Caco-2 (cell line): ENCODE measurements at regions not wholly inside any gene's neighbourhood (a gene's known extent, or its start where the extent isn't known, plus 50 kb on each side); places are given as distances from the start of the nearest gene placed in this dataset.

Source experiments
- BruUV-seq: library from RNA; stranded (reverse); fragments of 400-500 nt; replicated peaks from 2 replicates; lab custom pipeline; 2021; lab: Mats Ljungman, UMichigan
- CTCF ChIA-PET: fragments of 300-600 bp; sonication (Branson Sonifier 250); formaldehyde crosslinking; loops from one replicate; lab custom pipeline; 2022; ENCODE audit warnings: antibody characterized with exemption; lab: Charles Lee
- POLR2A ChIA-PET: fragments of 300-600 bp; sonication (Branson Sonifier 250); formaldehyde crosslinking; loops from one replicate; lab custom pipeline; 2022; ENCODE audit warnings: antibody characterized with exemption; lab: Charles Lee
- DNase-seq, 2 experiments: peaks; one replicate each; pipeline versions ENCODE4 v3.0.0 to v3.0.0-alpha.2; 2020 to 2022
- H3K27me3 ChIP-seq: replicated peaks from 2 replicates; pipeline ENCODE4 v1.6.0; 2011; ENCODE audit warnings: low read length; ENCODE audit not compliant: control insufficient read depth, insufficient read depth
- H3K36me3 ChIP-seq: 2 replicates; pipeline ENCODE4 v1.5.1; 2011; ENCODE audit warnings: low read length; ENCODE audit not compliant: control insufficient read depth, insufficient read depth
- H3K4me1 ChIP-seq: fragments of 250-450 bp; sonication (Bioruptor Pico); 2 replicates; pipeline ENCODE4 v1.5.1; 2020; ENCODE audit warnings: mild to moderate bottlenecking
- H3K4me3 ChIP-seq: 2 replicates; pipeline ENCODE4 v1.5.1; 2011; ENCODE audit warnings: low read depth, mild to moderate bottlenecking, control low read depth, low read length
- H3K9me3 ChIP-seq: fragments of 250-450 bp; sonication (Bioruptor Pico); 2 replicates; pipeline ENCODE4 v1.5.1; 2020; ENCODE audit warnings: mild to moderate bottlenecking, moderate library complexity
- H3K27ac Mint-ChIP-seq: one replicate; pipeline ENCODE4 v1.8.0; 2022; ENCODE audit warnings: mixed read lengths; ENCODE audit not compliant: unreplicated experiment
- H3K27me3 Mint-ChIP-seq: one replicate; pipeline ENCODE4 v1.8.0; 2022; ENCODE audit warnings: mixed read lengths; ENCODE audit not compliant: insufficient read depth, unreplicated experiment
- H3K36me3 Mint-ChIP-seq: one replicate; pipeline ENCODE4 v1.8.0; 2022; ENCODE audit warnings: mild to moderate bottlenecking, mixed read lengths; ENCODE audit not compliant: insufficient read depth, unreplicated experiment
- H3K4me1 Mint-ChIP-seq: one replicate; pipeline ENCODE4 v1.8.0; 2022; ENCODE audit warnings: low read depth, mixed read lengths; ENCODE audit not compliant: unreplicated experiment
- H3K4me3 Mint-ChIP-seq: one replicate; pipeline ENCODE4 v1.8.0; 2022; ENCODE audit warnings: mild to moderate bottlenecking, moderate library complexity, mixed read lengths; ENCODE audit not compliant: unreplicated experiment
- H3K9me3 Mint-ChIP-seq: one replicate; pipeline ENCODE4 v1.8.0; 2022; ENCODE audit warnings: mixed read lengths; ENCODE audit not compliant: unreplicated experiment
- intact Hi-C: fragments of 100-400 bp; cut with micrococcal nuclease; formaldehyde crosslinking; loops from one replicate; pipeline ENCODE4 v1.10.0; 2022; ENCODE audit not compliant: unreplicated experiment
- TF ChIP-seq, protein P1 (sequence below), 2 experiments: fragments of 200-600 bp in 1 of 2; IDR thresholded peaks; 1 replicate in 1 of 2; 2 replicates in 1 of 2; pipeline versions ENCODE4 v1.5.1 to v1.8.0; 2011 to 2022; ENCODE audit warnings: antibody characterized with exemption in 1 of 2, control low read depth in 1 of 2, inconsistent platforms in 1 of 2, low read depth in 1 of 2, low read length in 1 of 2, mild to moderate bottlenecking in 1 of 2, moderate library complexity in 1 of 2; ENCODE audit not compliant: insufficient read depth in 1 of 2, severe bottlenecking in 1 of 2, unreplicated experiment in 1 of 2

DNA sequence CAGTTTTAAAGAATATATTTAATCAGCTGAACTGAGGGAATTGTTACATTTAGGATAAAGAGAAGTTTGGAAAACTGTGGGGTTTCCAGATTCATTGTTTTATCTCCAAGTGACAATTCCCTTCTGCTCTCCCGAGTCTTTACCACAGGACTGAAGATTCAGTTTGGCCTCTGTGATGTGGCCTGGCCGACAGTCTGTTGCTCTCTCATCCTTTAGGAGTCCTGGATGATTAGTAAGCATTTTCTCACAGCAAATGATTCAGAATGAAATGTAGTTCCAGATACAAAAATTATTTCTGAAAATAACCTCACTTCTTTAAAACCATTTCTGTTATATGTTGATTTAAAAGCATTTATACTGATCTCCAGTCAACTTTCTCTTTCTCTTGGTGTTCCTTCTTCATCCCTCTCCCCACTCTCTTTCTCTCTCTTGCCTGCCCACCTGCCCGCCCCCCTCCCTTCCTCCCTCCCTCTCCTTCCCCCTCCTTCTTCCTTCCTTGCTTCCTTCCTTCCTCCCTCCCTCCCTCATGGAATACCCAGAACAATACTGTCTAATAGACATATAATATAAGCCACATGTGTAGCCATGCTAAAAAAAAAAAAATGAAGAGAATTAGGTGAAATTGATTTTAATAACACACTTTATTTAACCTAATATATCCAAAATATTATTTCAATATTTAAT is 254.9 kb downstream of the PRL start:
- Histone ChIP-seq H3K27me3 (no peaks in the 10 kb centered on the region), H3K9me3 (peaks cover 16% of the 10 kb centered on the region; the same call in 1 of the 2 replicates), H3K4me3 (no peak overlapping the region), H3K36me3 (no peaks in the 10 kb centered on the region), H3K4me1 (no peaks in the 10 kb centered on the region)
- no TSS peak for BruUV-seq
- Mint-ChIP-seq H3K9me3 (peaks cover 10% of the 10 kb centered on the region), H3K36me3 (no peaks in the 10 kb centered on the region), H3K4me1 (no peaks in the 10 kb centered on the region), H3K27me3 (no peaks in the 10 kb centered on the region), H3K4me3 (no peak overlapping the region), H3K27ac (no peak overlapping the region)
- intact Hi-C loops, result no loop called here
- ChIA-PET POLR2A (no interaction called here), CTCF (no interaction called here)
- no peak for DNase-seq
- TF ChIP-seq, protein P1, sequence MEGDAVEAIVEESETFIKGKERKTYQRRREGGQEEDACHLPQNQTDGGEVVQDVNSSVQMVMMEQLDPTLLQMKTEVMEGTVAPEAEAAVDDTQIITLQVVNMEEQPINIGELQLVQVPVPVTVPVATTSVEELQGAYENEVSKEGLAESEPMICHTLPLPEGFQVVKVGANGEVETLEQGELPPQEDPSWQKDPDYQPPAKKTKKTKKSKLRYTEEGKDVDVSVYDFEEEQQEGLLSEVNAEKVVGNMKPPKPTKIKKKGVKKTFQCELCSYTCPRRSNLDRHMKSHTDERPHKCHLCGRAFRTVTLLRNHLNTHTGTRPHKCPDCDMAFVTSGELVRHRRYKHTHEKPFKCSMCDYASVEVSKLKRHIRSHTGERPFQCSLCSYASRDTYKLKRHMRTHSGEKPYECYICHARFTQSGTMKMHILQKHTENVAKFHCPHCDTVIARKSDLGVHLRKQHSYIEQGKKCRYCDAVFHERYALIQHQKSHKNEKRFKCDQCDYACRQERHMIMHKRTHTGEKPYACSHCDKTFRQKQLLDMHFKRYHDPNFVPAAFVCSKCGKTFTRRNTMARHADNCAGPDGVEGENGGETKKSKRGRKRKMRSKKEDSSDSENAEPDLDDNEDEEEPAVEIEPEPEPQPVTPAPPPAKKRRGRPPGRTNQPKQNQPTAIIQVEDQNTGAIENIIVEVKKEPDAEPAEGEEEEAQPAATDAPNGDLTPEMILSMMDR (IDR thresholded peaks at IDR 0.05; ENCODE audit: insufficient read depth in 1 of 2, low read depth in 1 of 2, low read length in 1 of 2, severe bottlenecking in 1 of 2, unreplicated experiment in 1 of 2), result no peak

DNA sequence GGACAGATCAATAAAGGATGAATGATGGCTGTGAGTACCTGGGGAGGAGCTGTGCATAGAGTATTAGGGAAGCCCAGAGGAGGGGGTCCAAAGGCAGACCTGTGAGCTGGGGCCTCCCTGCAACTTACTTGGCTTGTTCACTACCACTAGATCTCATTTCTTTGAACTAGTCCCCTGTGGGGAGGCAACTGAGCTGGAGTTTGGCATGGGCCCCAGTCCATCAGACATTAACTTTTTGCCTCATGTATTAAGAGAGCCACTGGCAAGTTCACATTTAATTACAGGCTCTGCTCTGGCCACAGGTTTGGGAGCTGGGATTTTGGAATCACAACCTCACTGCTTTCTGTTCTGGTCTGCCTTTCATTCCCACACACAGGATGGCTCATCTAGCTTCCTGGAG is 254.1 kb downstream of the PRL start:
- no peaks in the 10 kb centered on the region for H3K36me3 Mint-ChIP-seq
- ChIA-PET CTCF (no interaction called here), POLR2A (no interaction called here)
- BruUV-seq, result no TSS peak
- DNase-seq, result no peak
- H3K4me3 Mint-ChIP-seq, result no peak overlapping the region
- Histone ChIP-seq H3K9me3 (peaks cover 16% of the 10 kb centered on the region; the same call in 1 of the 2 replicates), H3K27me3 (no peaks in the 10 kb centered on the region), H3K4me3 (no peak overlapping the region), H3K36me3 (no peaks in the 10 kb centered on the region), H3K4me1 (no peaks in the 10 kb centered on the region)
- TF ChIP-seq, protein P1 (IDR thresholded peaks at IDR 0.05; ENCODE audit: insufficient read depth in 1 of 2, low read depth in 1 of 2, low read length in 1 of 2, severe bottlenecking in 1 of 2, unreplicated experiment in 1 of 2), result no peak
- no peak overlapping the region for H3K27ac Mint-ChIP-seq
- intact Hi-C loops, result no loop called here
- peaks cover 10% of the 10 kb centered on the region for H3K9me3 Mint-ChIP-seq
- H3K4me1 Mint-ChIP-seq, result no peaks in the 10 kb centered on the region
- no peaks in the 10 kb centered on the region for H3K27me3 Mint-ChIP-seq

DNA sequence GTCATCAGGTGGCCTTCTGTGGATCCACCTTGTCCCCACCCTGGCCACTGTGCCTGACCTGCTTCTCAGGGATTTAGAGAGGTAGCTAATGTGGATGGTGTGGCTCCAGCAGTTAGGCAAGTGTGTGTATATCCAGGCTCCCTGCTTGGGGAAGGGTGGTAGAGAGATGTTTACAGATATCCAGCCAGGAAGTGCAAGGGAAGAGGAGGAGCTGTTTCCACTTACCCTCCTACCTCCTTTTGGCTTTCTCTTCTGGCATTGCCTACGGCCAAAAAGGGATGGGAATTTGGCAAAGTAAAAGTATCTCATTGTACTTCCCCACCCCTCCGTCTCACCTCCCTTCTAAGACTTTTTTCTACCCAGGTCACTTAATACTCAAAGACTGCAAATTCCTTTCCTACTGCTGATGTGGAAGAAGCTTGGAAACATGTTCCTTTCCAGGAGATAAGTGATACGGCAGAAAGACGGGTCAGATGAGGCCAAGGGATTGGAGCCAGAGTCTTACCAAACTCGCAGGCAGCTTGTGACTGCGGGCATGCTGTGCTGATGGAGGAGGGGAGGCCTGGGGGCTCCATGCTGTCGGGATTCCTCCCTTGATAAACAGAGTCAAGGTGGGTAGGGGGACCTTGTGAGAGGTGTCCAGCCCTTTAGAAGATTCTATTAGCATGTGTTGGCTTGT is 253.4 kb downstream of the PRL start:
- peaks cover 10% of the 10 kb centered on the region for H3K9me3 Mint-ChIP-seq
- intact Hi-C loops, result no loop called here
- H3K36me3 Mint-ChIP-seq, result no peaks in the 10 kb centered on the region

More for the DNA sequence above, 253.4 kb downstream of the PRL start:
- no peaks in the 10 kb centered on the region for H3K27me3 ChIP-seq
- H3K4me1 ChIP-seq, result no peaks in the 10 kb centered on the region
- no TSS peak for BruUV-seq
- no peak overlapping the region for H3K27ac Mint-ChIP-seq
- no peak overlapping the region for H3K4me3 ChIP-seq
- CTCF ChIA-PET, result no interaction called here
- no peaks in the 10 kb centered on the region for H3K4me1 Mint-ChIP-seq
- POLR2A ChIA-PET, result no interaction called here
- no peaks in the 10 kb centered on the region for H3K27me3 Mint-ChIP-seq
- peaks cover 16% of the 10 kb centered on the region; the same call in 1 of the 2 replicates for H3K9me3 ChIP-seq
- no peak for DNase-seq
- TF ChIP-seq, protein P1 (IDR thresholded peaks at IDR 0.05; ENCODE audit: insufficient read depth in 1 of 2, low read depth in 1 of 2, low read length in 1 of 2, severe bottlenecking in 1 of 2, unreplicated experiment in 1 of 2), result no peak
- H3K36me3 ChIP-seq, result no peaks in the 10 kb centered on the region
- H3K4me3 Mint-ChIP-seq, result no peak overlapping the region
